GM23338 (cell line): ENCODE measurements at regions not wholly inside any gene's neighbourhood (a gene's known extent, or its start where the extent isn't known, plus 50 kb on each side); places are given as distances from the start of the nearest gene placed in this dataset.
A peak's percentile ranks its signal among the peaks of the same experiment; 100 is the strongest.

Source experiments
- ATAC-seq: fragments of 200-7000 bp; cut with Tn5 transposase; 3 replicates; pipeline ENCODE4 v1.9.1; 2020
- DNase-seq: peaks from one replicate; pipeline ENCODE4 v3.0.0-alpha.2; 2015; ENCODE audit warnings: low spot score
- H2AFZ ChIP-seq: fragments of 200-600 bp; sonication (generic); 2 replicates; pipeline ENCODE4 v1.8.0; 2016; ENCODE audit warnings: antibody characterized with exemption, mild to moderate bottlenecking, moderate library complexity
- H3F3A ChIP-seq: fragments of 200-600 bp; sonication (generic); replicated peaks from 2 replicates; pipeline ENCODE4 v1.8.0; 2017; ENCODE audit warnings: antibody characterized with exemption, mixed run types, low read depth
- H3K27ac ChIP-seq: fragments of 200-600 bp; sonication (generic); 2 replicates; pipeline ENCODE4 v1.6.1; 2016; ENCODE audit warnings: low read depth
- H3K27me3 ChIP-seq: fragments of 200-600 bp; sonication (generic); 2 replicates; pipeline ENCODE4 v1.8.0; 2016; ENCODE audit warnings: mild to moderate bottlenecking, mixed run types, moderate library complexity; ENCODE audit not compliant: insufficient read depth
- H3K36me3 ChIP-seq: fragments of 200-600 bp; sonication (generic); 2 replicates; pipeline ENCODE4 v1.8.0; 2016; ENCODE audit warnings: mild to moderate bottlenecking; ENCODE audit not compliant: insufficient read depth
- H3K4me1 ChIP-seq: fragments of 200-600 bp; sonication (generic); 2 replicates; pipeline ENCODE4 v1.8.0; 2016; ENCODE audit warnings: mild to moderate bottlenecking, moderate library complexity; ENCODE audit not compliant: insufficient read depth
- H3K4me2 ChIP-seq: fragments of 200-600 bp; sonication (generic); 2 replicates; pipeline ENCODE4 v1.7.1; 2017; ENCODE audit warnings: mixed run types
- H3K4me3 ChIP-seq: fragments of 200-600 bp; sonication (generic); 2 replicates; pipeline ENCODE4 v1.6.1; 2016; ENCODE audit warnings: mixed run types
- H3K79me2 ChIP-seq: fragments of 200-600 bp; sonication (generic); replicated peaks from 2 replicates; pipeline ENCODE4 v1.8.0; 2017; ENCODE audit warnings: mild to moderate bottlenecking; ENCODE audit not compliant: insufficient read depth
- H3K9me2 ChIP-seq: fragments of 200-600 bp; sonication (generic); 2 replicates; pipeline ENCODE4 v1.8.0; 2017; ENCODE audit not compliant: insufficient read depth
- H4K20me1 ChIP-seq: fragments of 200-600 bp; sonication (generic); replicated peaks from 2 replicates; pipeline ENCODE4 v1.8.0; 2017; ENCODE audit warnings: mild to moderate bottlenecking; ENCODE audit not compliant: insufficient read depth
- H3K27ac Mint-ChIP-seq: 2 replicates; pipeline ENCODE4 v1.8.0; 2020; ENCODE audit warnings: inconsistent platforms, mild to moderate bottlenecking, moderate library complexity, mixed read lengths
- H3K27me3 Mint-ChIP-seq: 3 replicates; pipeline ENCODE4 v1.8.0; 2022; ENCODE audit warnings: low read depth, mild to moderate bottlenecking, moderate library complexity, mixed read lengths, inconsistent platforms; ENCODE audit not compliant: insufficient read depth, poor library complexity
- H3K36me3 Mint-ChIP-seq: 3 replicates; pipeline ENCODE4 v1.8.0; 2021; ENCODE audit warnings: low read depth, mild to moderate bottlenecking, inconsistent platforms, moderate library complexity, mixed read lengths
- H3K4me1 Mint-ChIP-seq: 3 replicates; pipeline ENCODE4 v1.8.0; 2020; ENCODE audit warnings: mild to moderate bottlenecking, inconsistent platforms, mixed read lengths
- H3K4me3 Mint-ChIP-seq: 3 replicates; pipeline ENCODE4 v1.8.0; 2021; ENCODE audit warnings: moderate library complexity, mild to moderate bottlenecking, inconsistent platforms, mixed read lengths
- H3K9me3 Mint-ChIP-seq: 3 replicates; pipeline ENCODE4 v1.8.0; 2020; ENCODE audit warnings: moderate library complexity, mild to moderate bottlenecking, inconsistent platforms, mixed read lengths
- CREB1 ChIP-seq: fragments of 250-450 bp; sonication (Bioruptor Pico); IDR thresholded peaks from 2 replicates; pipeline ENCODE4 v1.5.0; 2020; ENCODE audit warnings: low read depth, mild to moderate bottlenecking, moderate library complexity
- EZH2 ChIP-seq: fragments of 200-600 bp; sonication (generic); IDR thresholded peaks from one replicate; pipeline ENCODE4 v1.8.0; 2017; ENCODE audit warnings: antibody characterized with exemption, mild to moderate bottlenecking, low read depth; ENCODE audit not compliant: unreplicated experiment
- EZH2phosphoT487 ChIP-seq: fragments of 200-600 bp; sonication (generic); IDR thresholded peaks from one replicate; pipeline ENCODE4 v1.8.1; 2018; ENCODE audit warnings: antibody characterized with exemption; ENCODE audit not compliant: unreplicated experiment
- JUNB ChIP-seq: IDR thresholded peaks from one replicate; pipeline ENCODE4 v1.6.1; 2016; ENCODE audit warnings: antibody characterized with exemption; ENCODE audit not compliant: unreplicated experiment
- NANOG ChIP-seq: IDR thresholded peaks from 2 replicates; pipeline ENCODE4 v1.6.1; 2016; ENCODE audit warnings: antibody characterized with exemption, borderline replicate concordance
- POLR2AphosphoS5 ChIP-seq: IDR thresholded peaks from 2 replicates; pipeline ENCODE4 v1.6.1; 2016; ENCODE audit warnings: antibody characterized with exemption, low read depth
- STAT1 ChIP-seq: IDR thresholded peaks from one replicate; pipeline ENCODE4 v1.6.1; 2016; ENCODE audit warnings: antibody characterized with exemption; ENCODE audit not compliant: unreplicated experiment
- ZNF114 ChIP-seq: fragments of 250-450 bp; sonication (Bioruptor Pico); IDR thresholded peaks from 2 replicates; pipeline ENCODE4 v1.5.0; 2020; ENCODE audit warnings: mild to moderate bottlenecking, moderate library complexity
- ZNF331 ChIP-seq: fragments of 250-450 bp; sonication (Bioruptor Pico); IDR thresholded peaks from 2 replicates; pipeline ENCODE4 v1.5.0; 2020; ENCODE audit warnings: low read depth, mild to moderate bottlenecking, moderate library complexity
- TF ChIP-seq, protein P1 (sequence below): IDR thresholded peaks from one replicate; pipeline ENCODE4 v1.6.1; 2018; ENCODE audit warnings: antibody characterized with exemption; ENCODE audit not compliant: unreplicated experiment
- TF ChIP-seq, protein P2 (sequence below), 2 experiments: fragments of 200-600 bp in 1 of 2; sonication (generic) in 1 of 2; conservative IDR thresholded peaks; 2 replicates each; pipeline versions ENCODE4 v1.5.1 to v1.6.1; 2016 to 2017; ENCODE audit warnings: antibody characterized with exemption in 2 of 2, low read depth in 2 of 2, mild to moderate bottlenecking in 2 of 2, moderate library complexity in 1 of 2
- TF ChIP-seq, protein P3 (sequence below): IDR thresholded peaks from 2 replicates; pipeline ENCODE4 v1.6.1; 2016; ENCODE audit warnings: antibody characterized with exemption
- TF ChIP-seq, protein P4 (sequence below): fragments of 250-450 bp; sonication (Bioruptor Pico); IDR thresholded peaks from 2 replicates; pipeline ENCODE4 v1.5.0; 2020; ENCODE audit warnings: mild to moderate bottlenecking, moderate library complexity

DNA sequence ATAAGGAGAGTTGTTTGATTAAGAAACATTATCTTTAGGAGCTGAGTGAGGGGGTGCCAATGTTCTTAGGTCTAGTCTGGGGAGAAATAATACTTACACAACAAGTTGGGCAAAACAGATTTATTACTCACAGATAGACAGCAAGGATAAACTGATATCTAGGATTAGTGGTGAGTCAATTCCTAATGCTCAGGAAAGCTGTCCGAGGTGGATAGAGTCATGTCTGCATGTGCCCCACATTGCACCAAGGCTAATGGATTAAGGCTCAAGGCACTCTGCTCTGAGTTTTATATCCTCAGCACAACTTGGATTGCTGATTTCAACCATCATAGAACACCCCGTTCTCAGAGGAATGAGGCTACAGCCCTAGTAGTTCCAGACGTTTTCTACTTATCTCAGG, 1042.3 kb downstream of the OTOL1 start:
- Mint-ChIP-seq H3K36me3 (no peaks in the 10 kb centered on the region), H3K4me3 (no peak overlapping the region), H3K27me3 (no peaks in the 10 kb centered on the region), H3K9me3 (no peaks in the 10 kb centered on the region), H3K4me1 (no peaks in the 10 kb centered on the region; the same call in 2 of the 3 replicates), H3K27ac (no peak overlapping the region)
- Histone ChIP-seq H3K79me2 (no peaks in the 10 kb centered on the region), H3F3A (no peaks in the 10 kb centered on the region), H2AFZ (peak overlapping the region; percentile 84), H3K4me3 (no peak overlapping the region), H3K36me3 (no peaks in the 10 kb centered on the region), H3K4me1 (no peaks in the 10 kb centered on the region), H3K4me2 (no peak overlapping the region), H3K27me3 (no peaks in the 10 kb centered on the region), H4K20me1 (no peaks in the 10 kb centered on the region), H3K27ac (no peak overlapping the region), H3K9me2 (no peaks in the 10 kb centered on the region)
- ATAC-seq (no peak), DNase-seq (no peak)
- TF ChIP-seq ZNF114 (CRISPR knock-in tag) (no peak), EZH2phosphoT487 (no peak), JUNB (no peak), POLR2AphosphoS5 (no peak), ZNF331 (CRISPR knock-in tag) (no peak), NANOG (no peak), CREB1 (CRISPR knock-in tag) (no peak), EZH2 (no peak), STAT1 (no peak)
- TF ChIP-seq, protein P1, sequence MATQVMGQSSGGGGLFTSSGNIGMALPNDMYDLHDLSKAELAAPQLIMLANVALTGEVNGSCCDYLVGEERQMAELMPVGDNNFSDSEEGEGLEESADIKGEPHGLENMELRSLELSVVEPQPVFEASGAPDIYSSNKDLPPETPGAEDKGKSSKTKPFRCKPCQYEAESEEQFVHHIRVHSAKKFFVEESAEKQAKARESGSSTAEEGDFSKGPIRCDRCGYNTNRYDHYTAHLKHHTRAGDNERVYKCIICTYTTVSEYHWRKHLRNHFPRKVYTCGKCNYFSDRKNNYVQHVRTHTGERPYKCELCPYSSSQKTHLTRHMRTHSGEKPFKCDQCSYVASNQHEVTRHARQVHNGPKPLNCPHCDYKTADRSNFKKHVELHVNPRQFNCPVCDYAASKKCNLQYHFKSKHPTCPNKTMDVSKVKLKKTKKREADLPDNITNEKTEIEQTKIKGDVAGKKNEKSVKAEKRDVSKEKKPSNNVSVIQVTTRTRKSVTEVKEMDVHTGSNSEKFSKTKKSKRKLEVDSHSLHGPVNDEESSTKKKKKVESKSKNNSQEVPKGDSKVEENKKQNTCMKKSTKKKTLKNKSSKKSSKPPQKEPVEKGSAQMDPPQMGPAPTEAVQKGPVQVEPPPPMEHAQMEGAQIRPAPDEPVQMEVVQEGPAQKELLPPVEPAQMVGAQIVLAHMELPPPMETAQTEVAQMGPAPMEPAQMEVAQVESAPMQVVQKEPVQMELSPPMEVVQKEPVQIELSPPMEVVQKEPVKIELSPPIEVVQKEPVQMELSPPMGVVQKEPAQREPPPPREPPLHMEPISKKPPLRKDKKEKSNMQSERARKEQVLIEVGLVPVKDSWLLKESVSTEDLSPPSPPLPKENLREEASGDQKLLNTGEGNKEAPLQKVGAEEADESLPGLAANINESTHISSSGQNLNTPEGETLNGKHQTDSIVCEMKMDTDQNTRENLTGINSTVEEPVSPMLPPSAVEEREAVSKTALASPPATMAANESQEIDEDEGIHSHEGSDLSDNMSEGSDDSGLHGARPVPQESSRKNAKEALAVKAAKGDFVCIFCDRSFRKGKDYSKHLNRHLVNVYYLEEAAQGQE = no peak
- TF ChIP-seq, protein P2, sequence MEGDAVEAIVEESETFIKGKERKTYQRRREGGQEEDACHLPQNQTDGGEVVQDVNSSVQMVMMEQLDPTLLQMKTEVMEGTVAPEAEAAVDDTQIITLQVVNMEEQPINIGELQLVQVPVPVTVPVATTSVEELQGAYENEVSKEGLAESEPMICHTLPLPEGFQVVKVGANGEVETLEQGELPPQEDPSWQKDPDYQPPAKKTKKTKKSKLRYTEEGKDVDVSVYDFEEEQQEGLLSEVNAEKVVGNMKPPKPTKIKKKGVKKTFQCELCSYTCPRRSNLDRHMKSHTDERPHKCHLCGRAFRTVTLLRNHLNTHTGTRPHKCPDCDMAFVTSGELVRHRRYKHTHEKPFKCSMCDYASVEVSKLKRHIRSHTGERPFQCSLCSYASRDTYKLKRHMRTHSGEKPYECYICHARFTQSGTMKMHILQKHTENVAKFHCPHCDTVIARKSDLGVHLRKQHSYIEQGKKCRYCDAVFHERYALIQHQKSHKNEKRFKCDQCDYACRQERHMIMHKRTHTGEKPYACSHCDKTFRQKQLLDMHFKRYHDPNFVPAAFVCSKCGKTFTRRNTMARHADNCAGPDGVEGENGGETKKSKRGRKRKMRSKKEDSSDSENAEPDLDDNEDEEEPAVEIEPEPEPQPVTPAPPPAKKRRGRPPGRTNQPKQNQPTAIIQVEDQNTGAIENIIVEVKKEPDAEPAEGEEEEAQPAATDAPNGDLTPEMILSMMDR (conservative IDR thresholded peaks at IDR 0.05; ENCODE audit: low read depth in 2 of 2) = no peak
- TF ChIP-seq, protein P3, sequence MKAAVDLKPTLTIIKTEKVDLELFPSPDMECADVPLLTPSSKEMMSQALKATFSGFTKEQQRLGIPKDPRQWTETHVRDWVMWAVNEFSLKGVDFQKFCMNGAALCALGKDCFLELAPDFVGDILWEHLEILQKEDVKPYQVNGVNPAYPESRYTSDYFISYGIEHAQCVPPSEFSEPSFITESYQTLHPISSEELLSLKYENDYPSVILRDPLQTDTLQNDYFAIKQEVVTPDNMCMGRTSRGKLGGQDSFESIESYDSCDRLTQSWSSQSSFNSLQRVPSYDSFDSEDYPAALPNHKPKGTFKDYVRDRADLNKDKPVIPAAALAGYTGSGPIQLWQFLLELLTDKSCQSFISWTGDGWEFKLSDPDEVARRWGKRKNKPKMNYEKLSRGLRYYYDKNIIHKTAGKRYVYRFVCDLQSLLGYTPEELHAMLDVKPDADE = no peak
- TF ChIP-seq, protein P4, sequence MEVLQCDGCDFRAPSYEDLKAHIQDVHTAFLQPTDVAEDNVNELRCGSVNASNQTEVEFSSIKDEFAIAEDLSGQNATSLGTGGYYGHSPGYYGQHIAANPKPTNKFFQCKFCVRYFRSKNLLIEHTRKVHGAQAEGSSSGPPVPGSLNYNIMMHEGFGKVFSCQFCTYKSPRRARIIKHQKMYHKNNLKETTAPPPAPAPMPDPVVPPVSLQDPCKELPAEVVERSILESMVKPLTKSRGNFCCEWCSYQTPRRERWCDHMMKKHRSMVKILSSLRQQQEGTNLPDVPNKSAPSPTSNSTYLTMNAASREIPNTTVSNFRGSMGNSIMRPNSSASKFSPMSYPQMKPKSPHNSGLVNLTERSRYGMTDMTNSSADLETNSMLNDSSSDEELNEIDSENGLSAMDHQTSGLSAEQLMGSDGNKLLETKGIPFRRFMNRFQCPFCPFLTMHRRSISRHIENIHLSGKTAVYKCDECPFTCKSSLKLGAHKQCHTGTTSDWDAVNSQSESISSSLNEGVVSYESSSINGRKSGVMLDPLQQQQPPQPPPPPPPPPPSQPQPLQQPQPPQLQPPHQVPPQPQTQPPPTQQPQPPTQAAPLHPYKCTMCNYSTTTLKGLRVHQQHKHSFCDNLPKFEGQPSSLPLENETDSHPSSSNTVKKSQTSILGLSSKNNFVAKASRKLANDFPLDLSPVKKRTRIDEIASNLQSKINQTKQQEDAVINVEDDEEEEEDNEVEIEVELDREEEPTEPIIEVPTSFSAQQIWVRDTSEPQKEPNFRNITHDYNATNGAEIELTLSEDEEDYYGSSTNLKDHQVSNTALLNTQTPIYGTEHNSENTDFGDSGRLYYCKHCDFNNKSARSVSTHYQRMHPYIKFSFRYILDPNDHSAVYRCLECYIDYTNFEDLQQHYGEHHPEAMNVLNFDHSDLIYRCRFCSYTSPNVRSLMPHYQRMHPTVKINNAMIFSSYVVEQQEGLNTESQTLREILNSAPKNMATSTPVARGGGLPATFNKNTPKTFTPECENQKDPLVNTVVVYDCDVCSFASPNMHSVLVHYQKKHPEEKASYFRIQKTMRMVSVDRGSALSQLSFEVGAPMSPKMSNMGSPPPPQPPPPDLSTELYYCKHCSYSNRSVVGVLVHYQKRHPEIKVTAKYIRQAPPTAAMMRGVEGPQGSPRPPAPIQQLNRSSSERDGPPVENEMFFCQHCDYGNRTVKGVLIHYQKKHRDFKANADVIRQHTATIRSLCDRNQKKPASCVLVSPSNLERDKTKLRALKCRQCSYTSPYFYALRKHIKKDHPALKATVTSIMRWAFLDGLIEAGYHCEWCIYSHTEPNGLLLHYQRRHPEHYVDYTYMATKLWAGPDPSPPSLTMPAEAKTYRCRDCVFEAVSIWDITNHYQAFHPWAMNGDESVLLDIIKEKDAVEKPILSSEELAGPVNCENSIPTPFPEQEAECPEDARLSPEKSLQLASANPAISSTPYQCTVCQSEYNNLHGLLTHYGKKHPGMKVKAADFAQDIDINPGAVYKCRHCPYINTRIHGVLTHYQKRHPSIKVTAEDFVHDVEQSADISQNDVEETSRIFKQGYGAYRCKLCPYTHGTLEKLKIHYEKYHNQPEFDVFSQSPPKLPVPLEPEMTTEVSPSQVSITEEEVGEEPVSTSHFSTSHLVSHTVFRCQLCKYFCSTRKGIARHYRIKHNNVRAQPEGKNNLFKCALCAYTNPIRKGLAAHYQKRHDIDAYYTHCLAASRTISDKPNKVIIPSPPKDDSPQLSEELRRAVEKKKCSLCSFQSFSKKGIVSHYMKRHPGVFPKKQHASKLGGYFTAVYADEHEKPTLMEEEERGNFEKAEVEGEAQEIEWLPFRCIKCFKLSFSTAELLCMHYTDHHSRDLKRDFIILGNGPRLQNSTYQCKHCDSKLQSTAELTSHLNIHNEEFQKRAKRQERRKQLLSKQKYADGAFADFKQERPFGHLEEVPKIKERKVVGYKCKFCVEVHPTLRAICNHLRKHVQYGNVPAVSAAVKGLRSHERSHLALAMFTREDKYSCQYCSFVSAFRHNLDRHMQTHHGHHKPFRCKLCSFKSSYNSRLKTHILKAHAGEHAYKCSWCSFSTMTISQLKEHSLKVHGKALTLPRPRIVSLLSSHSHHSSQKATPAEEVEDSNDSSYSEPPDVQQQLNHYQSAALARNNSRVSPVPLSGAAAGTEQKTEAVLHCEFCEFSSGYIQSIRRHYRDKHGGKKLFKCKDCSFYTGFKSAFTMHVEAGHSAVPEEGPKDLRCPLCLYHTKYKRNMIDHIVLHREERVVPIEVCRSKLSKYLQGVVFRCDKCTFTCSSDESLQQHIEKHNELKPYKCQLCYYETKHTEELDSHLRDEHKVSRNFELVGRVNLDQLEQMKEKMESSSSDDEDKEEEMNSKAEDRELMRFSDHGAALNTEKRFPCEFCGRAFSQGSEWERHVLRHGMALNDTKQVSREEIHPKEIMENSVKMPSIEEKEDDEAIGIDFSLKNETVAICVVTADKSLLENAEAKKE (CRISPR knock-in tag) = no peak
